Upper lobe of left lung (tissue), 6 donors: ENCODE measurements at regions not wholly inside any gene's neighbourhood (a gene's known extent, or its start where the extent isn't known, plus 50 kb on each side); places are given as distances from the start of the nearest gene placed in this dataset.

ENCODE experiments used
- ATAC-seq, 2 donors: fragments of 200-7000 bp; cut with Tn5 transposase; one replicate each; pipeline ENCODE4 v1.9.1; 2022; ENCODE audit warnings: mild to moderate bottlenecking in 2 of 2, moderate library complexity in 2 of 2; ENCODE audit not compliant: low FRiP score in 2 of 2
- DNase-seq, 2 donors: peaks; one replicate each; pipeline ENCODE4 v3.0.0-alpha.2; 2019 to 2020
- H3K27ac ChIP-seq, 4 donors: fragments of 200-600 bp; sonication (generic); one replicate each; pipeline ENCODE4 v1.5.1; 2016 to 2019
- H3K27me3 ChIP-seq, 4 donors: fragments of 200-600 bp; sonication (generic); one replicate each; pipeline ENCODE4 v1.5.1; 2017 to 2019
- H3K36me3 ChIP-seq, 4 donors: fragments of 200-600 bp; sonication (generic); one replicate each; pipeline ENCODE4 v1.5.1; 2016 to 2019
- H3K4me1 ChIP-seq, 4 donors: fragments of 200-600 bp; sonication (generic); one replicate each; pipeline ENCODE4 v1.5.1; 2018 to 2019
- H3K4me3 ChIP-seq, 4 donors: fragments of 200-600 bp; sonication (generic); one replicate each; pipeline ENCODE4 v1.5.1; 2017 to 2019; ENCODE audit warnings: mild to moderate bottlenecking in 2 of 4, moderate library complexity in 1 of 4
- H3K9me3 ChIP-seq, 4 donors: fragments of 200-600 bp; sonication (generic); one replicate each; pipeline ENCODE4 v1.5.1; 2018 to 2019
- EP300 ChIP-seq, 4 donors: sonication (generic); formaldehyde crosslinking; IDR thresholded peaks; one replicate each; pipeline ENCODE4 v1.5.1; 2017; ENCODE audit warnings: antibody characterized with exemption in 4 of 4, control low read depth in 2 of 4
- POLR2A ChIP-seq, 4 donors: fragments of 450-650 bp; IDR thresholded peaks; one replicate each; pipeline ENCODE4 v1.5.1; 2016 to 2017; ENCODE audit warnings: antibody characterized with exemption in 4 of 4, mild to moderate bottlenecking in 2 of 4
- POLR2AphosphoS5 ChIP-seq, 2 donors: sonication (generic); formaldehyde crosslinking; IDR thresholded peaks; one replicate each; pipeline ENCODE4 v1.5.1; 2017; ENCODE audit warnings: antibody characterized with exemption in 2 of 2
- WGBS, 2 donors: methylation state at CpG; one replicate each; pipeline ENCODE4 v1.1.5; 2017 to 2018; 5-methylcytosine and 5-hydroxymethylcytosine counted together
- TF ChIP-seq, protein P1 (sequence below), 6 experiments: fragments of 450-650 bp in 4 of 6; fragments of 200-600 bp in 2 of 6; sonication (generic) in 2 of 6; IDR thresholded peaks; one replicate each; pipeline ENCODE4 v1.5.1; 2016 to 2019; ENCODE audit warnings: antibody characterized with exemption in 6 of 6
- donor health status: DM: no; HTN: no; CAD: no; lungs with moderate emphysema.
- donor health status: DM: no; HTN: yes; CAD: no; lungs with severe emphysema.

GRCh38 chr19:23509686-23510450 is 114.6 kb upstream of the ZNF91 start:
- peaks cover 0 to 4% (median 1%) of the 10 kb centered on the region in 4 donors for H3K9me3 ChIP-seq

DNA sequence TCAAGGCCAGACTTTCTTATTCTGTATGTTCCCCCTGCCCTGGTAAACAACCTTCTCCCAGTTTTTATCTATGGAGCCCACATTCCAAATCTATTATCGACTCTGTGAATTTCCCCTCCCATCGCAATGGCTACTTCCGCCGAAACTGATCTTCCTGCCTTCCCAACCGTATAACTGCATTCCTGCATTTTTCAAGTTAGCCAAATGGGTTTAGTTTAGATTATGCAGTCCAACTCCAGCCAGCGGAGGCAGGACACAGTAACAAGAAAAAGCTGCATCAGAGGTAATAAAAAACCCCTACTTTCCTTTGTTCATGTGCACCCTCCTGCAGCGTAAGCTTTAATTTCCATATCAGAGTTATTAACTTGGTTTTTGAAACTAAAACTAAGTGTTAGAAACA is 112.2 kb upstream of the ZNF91 start:
- Histone ChIP-seq H3K4me3 (no peak overlapping the region), H3K27ac (no peak overlapping the region), H3K4me1 (no peaks in the 10 kb centered on the region), H3K36me3 (no peaks in the 10 kb centered on the region), H3K27me3 (no peaks in the 10 kb centered on the region), H3K9me3 (peaks cover 0 to 3% (median 0%) of the 10 kb centered on the region in 4 donors)
- WGBS, 2 donors, result 89 to 91% methylated on average over 7 of the region's 7 CpGs
- no peak for TF ChIP-seq POLR2AphosphoS5 (IDR thresholded peaks at IDR 0.05)
- no peak for TF ChIP-seq POLR2A (IDR thresholded peaks at IDR 0.05)
- no peak for TF ChIP-seq EP300 (IDR thresholded peaks at IDR 0.05)
- TF ChIP-seq, protein P1, sequence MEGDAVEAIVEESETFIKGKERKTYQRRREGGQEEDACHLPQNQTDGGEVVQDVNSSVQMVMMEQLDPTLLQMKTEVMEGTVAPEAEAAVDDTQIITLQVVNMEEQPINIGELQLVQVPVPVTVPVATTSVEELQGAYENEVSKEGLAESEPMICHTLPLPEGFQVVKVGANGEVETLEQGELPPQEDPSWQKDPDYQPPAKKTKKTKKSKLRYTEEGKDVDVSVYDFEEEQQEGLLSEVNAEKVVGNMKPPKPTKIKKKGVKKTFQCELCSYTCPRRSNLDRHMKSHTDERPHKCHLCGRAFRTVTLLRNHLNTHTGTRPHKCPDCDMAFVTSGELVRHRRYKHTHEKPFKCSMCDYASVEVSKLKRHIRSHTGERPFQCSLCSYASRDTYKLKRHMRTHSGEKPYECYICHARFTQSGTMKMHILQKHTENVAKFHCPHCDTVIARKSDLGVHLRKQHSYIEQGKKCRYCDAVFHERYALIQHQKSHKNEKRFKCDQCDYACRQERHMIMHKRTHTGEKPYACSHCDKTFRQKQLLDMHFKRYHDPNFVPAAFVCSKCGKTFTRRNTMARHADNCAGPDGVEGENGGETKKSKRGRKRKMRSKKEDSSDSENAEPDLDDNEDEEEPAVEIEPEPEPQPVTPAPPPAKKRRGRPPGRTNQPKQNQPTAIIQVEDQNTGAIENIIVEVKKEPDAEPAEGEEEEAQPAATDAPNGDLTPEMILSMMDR (IDR thresholded peaks at IDR 0.05), result no peak
- DNase-seq (no peak), ATAC-seq (no peak)

More at GRCh38 chr19:23509686-23510450, 114.6 kb upstream of the ZNF91 start:
- ATAC-seq (no peak), DNase-seq (no peak)
- Histone ChIP-seq H3K27me3 (no peaks in the 10 kb centered on the region), H3K36me3 (no peaks in the 10 kb centered on the region), H3K4me3 (no peak overlapping the region), H3K27ac (no peak overlapping the region), H3K4me1 (no peaks in the 10 kb centered on the region)
- 70 to 76% methylated on average over 3 of the region's 3 CpGs for WGBS, 2 donors
- no peak for TF ChIP-seq POLR2AphosphoS5 (IDR thresholded peaks at IDR 0.05)
- no peak for TF ChIP-seq POLR2A (IDR thresholded peaks at IDR 0.05)
- no peak for TF ChIP-seq EP300 (IDR thresholded peaks at IDR 0.05)
- TF ChIP-seq, protein P1 (IDR thresholded peaks at IDR 0.05), result no peak

DNA sequence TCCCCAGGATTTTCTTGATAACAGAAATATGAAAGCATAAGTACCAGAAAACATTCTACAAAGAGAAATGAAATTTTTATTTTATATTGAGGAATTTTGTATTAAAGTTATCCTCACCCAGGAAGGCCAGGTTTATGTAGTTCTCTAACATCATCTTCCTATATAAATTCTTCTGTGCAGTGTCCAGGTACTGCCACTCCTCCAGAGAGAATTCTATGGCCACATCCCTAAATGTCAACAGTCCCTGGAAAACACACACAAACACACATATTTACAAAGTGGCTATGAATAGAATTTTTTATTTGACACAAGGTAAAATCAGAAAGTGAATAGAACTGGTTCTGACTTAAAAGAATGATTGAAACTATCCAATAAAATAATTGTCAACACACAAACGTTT is 110.5 kb upstream of the ZNF91 start:
- Histone ChIP-seq H3K27me3 (no peaks in the 10 kb centered on the region), H3K27ac (no peak overlapping the region), H3K36me3 (no peaks in the 10 kb centered on the region), H3K4me3 (no peak overlapping the region), H3K4me1 (no peaks in the 10 kb centered on the region), H3K9me3 (peaks cover 0 to 3% (median 0%) of the 10 kb centered on the region in 4 donors)
- DNase-seq, result no peak
- TF ChIP-seq, protein P1 (IDR thresholded peaks at IDR 0.05), result no peak
- TF ChIP-seq POLR2AphosphoS5 (IDR thresholded peaks at IDR 0.05) (no peak), EP300 (IDR thresholded peaks at IDR 0.05) (no peak), POLR2A (IDR thresholded peaks at IDR 0.05) (no peak)
- ATAC-seq, result no peak
- WGBS, 2 donors, result 11 to 34% methylated on average over 1 of the region's 1 CpG

GRCh38 chr19:23482829-23483228 is 87.6 kb upstream of the ZNF91 start:
- DNase-seq (no peak), ATAC-seq (no peak)
- Histone ChIP-seq H3K9me3 (no peaks in the 10 kb centered on the region), H3K27me3 (no peaks in the 10 kb centered on the region), H3K4me3 (no peak overlapping the region), H3K27ac (no peak overlapping the region), H3K36me3 (no peaks in the 10 kb centered on the region), H3K4me1 (no peaks in the 10 kb centered on the region)
- TF ChIP-seq POLR2AphosphoS5 (IDR thresholded peaks at IDR 0.05) (no peak), POLR2A (IDR thresholded peaks at IDR 0.05) (no peak), EP300 (IDR thresholded peaks at IDR 0.05) (no peak)
- TF ChIP-seq, protein P1 (IDR thresholded peaks at IDR 0.05), result no peak
- 51 to 60% methylated on average over 5 of the region's 5 CpGs for WGBS, 2 donors

DNA sequence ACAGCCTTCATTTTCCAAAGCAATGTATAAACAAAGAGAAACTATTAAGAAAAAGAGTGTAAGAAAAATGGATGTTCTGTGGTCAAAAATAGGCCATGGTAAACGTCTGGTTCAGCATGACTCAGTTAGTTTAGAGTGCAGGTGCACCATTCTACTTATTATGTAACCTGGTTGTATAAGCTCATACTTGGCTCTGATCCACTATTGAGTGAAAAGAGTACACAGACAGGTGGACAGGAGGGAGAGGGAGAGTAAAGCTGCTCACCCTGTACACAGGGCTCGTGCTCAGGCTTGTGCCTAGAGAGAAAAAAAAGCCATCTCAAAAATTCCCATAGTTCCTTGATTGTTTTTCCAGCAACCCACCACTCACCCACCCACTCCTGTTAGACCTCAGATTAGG is 85.8 kb upstream of the ZNF91 start:
- 23 to 26% methylated on average over 2 of the region's 2 CpGs for WGBS, 2 donors
- DNase-seq (no peak), ATAC-seq (no peak)
- TF ChIP-seq POLR2AphosphoS5 (IDR thresholded peaks at IDR 0.05) (no peak), EP300 (IDR thresholded peaks at IDR 0.05) (no peak), POLR2A (IDR thresholded peaks at IDR 0.05) (no peak)
- TF ChIP-seq, protein P1 (IDR thresholded peaks at IDR 0.05), result no peak
- Histone ChIP-seq H3K36me3 (no peaks in the 10 kb centered on the region), H3K27ac (no peak overlapping the region), H3K4me1 (no peaks in the 10 kb centered on the region), H3K9me3 (peaks cover 0 to 6% (median 3%) of the 10 kb centered on the region in 4 donors), H3K4me3 (no peak overlapping the region), H3K27me3 (no peaks in the 10 kb centered on the region)
